ENCODE measurements at regions not wholly inside any gene's neighbourhood (a gene's known extent, or its start where the extent isn't known, plus 50 kb on each side); places are given as distances from the start of the nearest gene placed in this dataset.
"Not testable (repeated sequence)": the region's sequence is repeated elsewhere in the genome, so short reads cannot be mapped to it uniquely, and the experiment has no call there.

DNA sequence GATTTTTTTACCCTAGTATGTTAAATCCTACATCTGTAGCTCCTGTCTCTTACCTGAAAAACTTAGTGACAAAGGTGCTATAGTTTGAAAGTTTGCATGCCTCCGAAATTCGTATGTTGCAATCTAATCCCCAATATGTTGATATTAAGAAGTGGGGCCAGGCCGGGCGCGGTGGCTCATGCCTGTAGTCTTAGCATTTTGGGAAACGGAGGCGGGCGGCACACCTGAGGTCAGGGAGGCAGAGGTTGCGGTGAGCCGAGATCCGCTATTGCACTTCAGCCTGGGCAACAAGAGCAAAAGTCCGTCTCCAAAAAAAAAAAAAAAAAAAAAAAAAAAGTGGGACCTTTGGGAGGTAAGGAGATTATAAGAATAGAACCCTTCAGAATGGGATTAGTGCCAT lies 471.3 kb upstream of the TECRL start:
- no peak for DNase-seq (ENCODE audit: low spot score)
- in situ Hi-C loops (cut with HindIII; ENCODE audit: low sequenced_read_pairs) = no loop called here

DNA sequence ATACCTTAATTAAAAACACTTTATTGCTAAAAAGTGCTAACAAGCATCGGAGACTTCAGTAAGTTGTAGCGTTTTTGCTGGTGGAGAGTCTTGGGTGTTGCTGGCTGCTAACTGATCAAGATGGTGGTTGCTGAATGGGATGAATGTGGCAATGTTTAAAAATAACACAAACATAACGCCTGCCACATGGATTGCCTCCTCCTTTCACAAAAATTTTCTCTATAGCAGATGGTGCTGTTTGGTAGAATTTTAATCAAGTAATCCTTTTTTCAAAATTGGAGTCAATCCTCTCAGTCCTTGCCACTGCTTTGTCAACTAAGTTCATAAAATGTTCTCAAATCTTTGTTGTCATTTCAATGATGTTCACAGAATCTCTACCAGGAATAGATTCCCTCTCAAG lies 466.8 kb upstream of the TECRL start:
- DNase-seq (ENCODE audit: low spot score) = no peak
- in situ Hi-C loops (cut with HindIII; ENCODE audit: low sequenced_read_pairs) = no loop called here

GRCh38 chr4:64870558-64870957 lies 461.3 kb upstream of the TECRL start:
- in situ Hi-C loops (cut with HindIII; ENCODE audit: low sequenced_read_pairs) = no loop called here
- DNase-seq (ENCODE audit: low spot score) = no peak

GRCh38 chr4:64857815-64858214 lies 448.6 kb upstream of the TECRL start:
- DNase-seq (ENCODE audit: low spot score) = no peak
- in situ Hi-C loops (cut with HindIII; ENCODE audit: low sequenced_read_pairs) = no loop called here

- in situ Hi-C loops (cut with HindIII; ENCODE audit: low sequenced_read_pairs) = no loop called here
- DNase-seq (ENCODE audit: low spot score) = no peak
Measured at GRCh38 chr4:64857198-64857597, 447.9 kb upstream of the TECRL start.

GRCh38 chr4:64846417-64846816 lies 437.2 kb upstream of the TECRL start:
- DNase-seq (ENCODE audit: low spot score) = no peak
- in situ Hi-C loops (cut with HindIII; ENCODE audit: low sequenced_read_pairs) = no loop called here

- no peak for DNase-seq (ENCODE audit: low spot score)
- in situ Hi-C loops (cut with HindIII; ENCODE audit: low sequenced_read_pairs) = no loop called here
Measured at GRCh38 chr4:64829749-64830148, 420.5 kb upstream of the TECRL start.

GRCh38 chr4:64824591-64824990 lies 415.3 kb upstream of the TECRL start:
- DNase-seq (ENCODE audit: low spot score) = no peak
- in situ Hi-C loops (cut with HindIII; ENCODE audit: low sequenced_read_pairs) = no loop called here

DNA sequence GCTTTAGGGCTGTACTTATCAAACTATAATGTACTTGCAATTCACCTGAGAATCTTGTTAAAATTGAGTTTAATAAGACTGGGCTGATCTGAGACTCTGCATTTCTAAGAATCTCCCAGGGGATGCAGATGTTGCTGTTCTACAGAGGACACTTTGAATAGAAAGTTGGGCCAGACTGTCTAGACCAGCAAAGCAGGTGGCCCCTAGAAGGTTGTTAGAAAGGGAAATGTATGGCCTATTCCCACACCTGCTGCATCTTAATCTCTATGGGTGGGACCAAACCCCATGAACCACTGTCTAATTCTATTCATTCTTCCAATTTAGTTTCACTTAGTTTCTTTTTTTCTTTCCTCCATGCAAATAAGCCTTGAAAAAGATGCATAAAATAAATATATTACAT lies 413.2 kb upstream of the TECRL start:
- in situ Hi-C loops (cut with HindIII; ENCODE audit: low sequenced_read_pairs) = no loop called here
- DNase-seq (ENCODE audit: low spot score) = no peak

- DNase-seq (ENCODE audit: low spot score) = no peak
- in situ Hi-C loops (cut with HindIII; ENCODE audit: low sequenced_read_pairs) = no loop called here
Measured at GRCh38 chr4:64821219-64821976, 412.1 kb upstream of the TECRL start.

DNA sequence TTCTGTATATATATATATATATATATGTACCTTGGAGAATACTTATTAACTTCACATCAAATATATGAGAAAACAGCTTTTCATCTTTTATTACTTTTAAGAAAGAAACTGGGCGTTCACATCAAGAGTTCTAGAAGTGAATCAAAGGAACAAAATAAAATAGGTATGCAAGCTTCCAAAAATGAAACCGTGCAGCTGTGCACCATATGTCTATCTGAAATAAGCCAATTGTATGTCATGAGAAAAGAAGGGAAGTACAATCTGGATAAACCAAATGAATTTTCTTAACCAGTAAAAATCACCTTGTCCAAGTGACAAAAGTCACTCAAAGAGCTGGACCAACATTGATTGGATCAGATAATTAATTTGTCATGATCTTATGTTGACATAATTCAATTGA lies 405.4 kb upstream of the TECRL start:
- in situ Hi-C loops (cut with HindIII; ENCODE audit: low sequenced_read_pairs) = no loop called here
- no peak for DNase-seq (ENCODE audit: low spot score)

GRCh38 chr4:64807821-64808220 lies 398.6 kb upstream of the TECRL start:
- in situ Hi-C loops (cut with HindIII; ENCODE audit: low sequenced_read_pairs) = no loop called here
- DNase-seq (ENCODE audit: low spot score) = no peak

- in situ Hi-C loops (cut with HindIII; ENCODE audit: low sequenced_read_pairs) = no loop called here
- DNase-seq (ENCODE audit: low spot score) = no peak
Measured at GRCh38 chr4:64799751-64800150, 390.5 kb upstream of the TECRL start.

DNA sequence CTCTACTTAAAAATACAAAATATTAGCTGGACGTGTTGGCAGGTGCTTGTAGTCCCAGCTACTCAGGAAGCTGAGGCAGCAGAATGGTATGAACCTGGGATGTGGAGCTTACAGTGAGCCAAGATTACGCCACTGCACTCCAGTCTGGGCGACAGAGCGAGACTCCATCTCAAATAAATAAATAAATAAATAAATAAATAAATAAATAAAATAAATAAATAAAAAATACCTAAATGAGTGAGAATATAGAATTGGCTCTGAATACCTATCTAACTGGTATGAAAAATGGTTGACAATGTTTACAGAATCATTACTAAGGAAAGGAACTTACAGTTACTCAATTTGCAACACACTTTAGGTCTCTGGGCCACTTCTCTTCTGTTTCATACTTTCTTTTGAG lies 389.6 kb upstream of the TECRL start:
- in situ Hi-C loops (cut with HindIII; ENCODE audit: low sequenced_read_pairs); DNase-seq (ENCODE audit: low spot score): not testable (repeated sequence)

- in situ Hi-C loops (cut with HindIII; ENCODE audit: low sequenced_read_pairs) = no loop called here
Measured at GRCh38 chr4:64796581-64796980, 387.3 kb upstream of the TECRL start.

GRCh38 chr4:64784125-64784524 lies 374.9 kb upstream of the TECRL start:
- in situ Hi-C loops (cut with HindIII; ENCODE audit: low sequenced_read_pairs) = no loop called here
- DNase-seq (ENCODE audit: low spot score) = no peak

More at GRCh38 chr4:64796581-64796980, 387.3 kb upstream of the TECRL start:
- no peak for DNase-seq (ENCODE audit: low spot score)

- peak; percentile 27 for DNase-seq (ENCODE audit: low spot score)
- in situ Hi-C loops (cut with HindIII; ENCODE audit: low sequenced_read_pairs) = no loop called here
Measured at GRCh38 chr4:64781737-64782326, 372.6 kb upstream of the TECRL start.

DNA sequence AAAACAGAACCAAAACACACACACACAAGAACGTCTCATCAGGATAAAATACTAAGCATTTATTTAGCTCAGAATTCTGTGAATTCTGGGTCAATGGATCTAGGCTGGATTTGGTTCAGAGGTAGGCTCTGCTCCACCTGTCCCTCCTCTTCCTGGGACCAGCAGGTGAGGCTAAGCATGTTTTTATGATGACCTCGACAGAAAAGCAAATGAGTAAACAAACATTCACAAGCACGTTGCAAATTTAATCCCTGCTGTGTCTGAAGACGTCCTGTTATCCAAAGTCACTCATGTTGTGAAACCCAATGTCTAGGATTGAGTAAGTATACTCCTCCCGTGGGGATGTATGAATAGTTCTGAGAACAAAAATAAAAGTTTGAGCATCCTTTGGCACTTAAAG lies 371.4 kb upstream of the TECRL start:
- in situ Hi-C loops (cut with HindIII; ENCODE audit: low sequenced_read_pairs) = no loop called here
- DNase-seq (ENCODE audit: low spot score) = no peak

GRCh38 chr4:64777286-64777685 lies 368.0 kb upstream of the TECRL start:
- in situ Hi-C loops (cut with HindIII; ENCODE audit: low sequenced_read_pairs) = no loop called here
- no peak for DNase-seq (ENCODE audit: low spot score)

DNA sequence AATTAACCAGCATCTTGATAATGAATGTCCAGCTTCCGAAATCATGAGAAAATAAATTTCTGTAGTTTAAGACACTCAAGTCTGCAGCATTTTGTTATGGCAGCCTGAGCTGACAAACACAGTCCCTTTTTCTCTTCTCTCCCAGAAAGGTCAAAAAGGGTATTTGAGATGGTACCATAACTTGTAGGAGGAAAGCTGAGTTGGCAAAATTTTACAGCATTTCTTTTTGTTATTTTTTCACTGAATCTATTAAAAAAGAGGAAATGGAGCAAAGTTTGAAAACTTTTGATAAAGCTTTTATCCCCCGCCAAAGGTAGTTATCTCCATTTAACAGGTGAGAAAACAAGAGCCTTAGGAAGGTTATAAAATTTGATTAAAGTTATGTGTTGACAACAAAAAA lies 367.6 kb upstream of the TECRL start:
- in situ Hi-C loops (cut with HindIII; ENCODE audit: low sequenced_read_pairs) = no loop called here
- DNase-seq (ENCODE audit: low spot score) = no peak

GRCh38 chr4:64774626-64775025 lies 365.4 kb upstream of the TECRL start:
- in situ Hi-C loops (cut with HindIII; ENCODE audit: low sequenced_read_pairs) = no loop called here
- DNase-seq (ENCODE audit: low spot score) = no peak

Measured in G401 (cell line).